Fibroblast of the conjunctiva (primary cell): ENCODE measurements at regions not wholly inside any gene's neighbourhood (a gene's known extent, or its start where the extent isn't known, plus 50 kb on each side); places are given as distances from the start of the nearest gene placed in this dataset.

Experiments used
- DNase-seq: peaks from one replicate; pipeline ENCODE4 v3.0.0-alpha.2; 2010; ENCODE audit warnings: low read depth

DNA sequence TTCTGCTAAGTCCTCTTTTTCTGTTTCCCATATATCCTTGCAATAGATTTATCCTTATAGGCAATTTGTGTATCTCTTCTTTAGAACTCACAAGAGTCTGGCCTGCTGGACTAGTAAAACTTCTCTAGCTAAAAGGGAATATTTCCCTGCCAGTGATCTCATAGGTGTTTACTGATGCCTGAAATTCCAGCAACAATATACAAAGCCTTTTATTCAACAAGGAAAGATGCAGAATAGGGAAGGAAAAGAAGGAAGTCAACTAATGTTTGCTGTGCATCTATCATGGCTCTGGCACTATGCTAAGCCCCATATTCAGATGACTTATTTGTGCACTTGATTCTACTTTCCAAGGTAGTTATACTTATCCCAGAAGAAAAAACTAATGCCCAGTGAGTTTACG lies 160.0 kb upstream of the DMRTA1 start:
- DNase-seq: no peak

DNA sequence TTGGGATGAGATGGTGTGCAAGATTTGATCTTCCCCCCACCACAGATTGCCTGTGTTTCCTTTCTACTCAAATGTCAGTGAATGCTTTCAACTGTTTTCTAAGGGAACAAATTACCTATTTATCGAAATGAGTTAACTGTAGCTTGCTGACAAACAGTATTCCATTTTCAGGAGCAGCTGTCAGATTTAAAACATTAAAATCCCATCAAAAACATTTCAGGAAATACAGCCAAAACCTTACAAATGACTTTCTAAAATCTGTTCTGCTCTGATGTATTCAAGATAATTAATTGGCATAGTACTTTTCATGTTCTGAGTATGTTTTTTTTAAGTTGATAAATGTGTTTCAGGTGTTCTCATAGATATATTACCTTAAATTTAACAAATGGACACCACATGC lies 158.0 kb upstream of the DMRTA1 start:
- DNase-seq: no peak

DNA sequence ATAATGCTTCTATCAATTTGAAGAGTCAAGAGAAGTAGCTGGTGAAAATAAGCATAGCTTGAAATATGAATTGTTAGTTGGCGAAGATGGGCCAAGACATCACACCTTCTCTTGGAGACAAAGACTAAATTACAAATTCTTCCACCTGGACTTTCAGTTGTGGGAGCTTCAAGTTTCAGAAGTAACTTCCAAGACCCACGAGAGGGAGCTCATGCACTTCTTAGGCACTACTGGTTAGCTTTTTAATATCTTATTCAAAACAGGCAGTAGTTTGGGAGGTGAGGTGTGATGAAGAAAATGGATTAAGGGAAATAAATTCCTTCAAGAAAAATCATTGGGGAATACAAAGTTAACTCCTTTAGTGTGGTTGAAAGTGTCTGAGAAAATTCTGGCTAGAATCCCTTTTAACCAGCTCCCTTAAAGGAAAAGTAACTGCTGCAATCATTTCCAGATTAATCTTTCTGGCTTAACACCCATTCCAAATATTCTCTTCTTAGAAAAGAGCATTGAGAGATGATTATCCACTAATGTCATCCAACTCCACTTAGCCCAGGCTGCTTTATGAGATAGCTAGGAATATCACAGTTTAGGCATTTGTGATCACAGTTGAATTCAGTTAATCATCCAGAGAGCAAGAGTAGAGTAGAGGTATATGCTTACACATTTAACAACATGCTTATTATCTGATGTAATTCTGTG lies 139.5 kb upstream of the DMRTA1 start:
- peak; percentile 56 for DNase-seq

DNA sequence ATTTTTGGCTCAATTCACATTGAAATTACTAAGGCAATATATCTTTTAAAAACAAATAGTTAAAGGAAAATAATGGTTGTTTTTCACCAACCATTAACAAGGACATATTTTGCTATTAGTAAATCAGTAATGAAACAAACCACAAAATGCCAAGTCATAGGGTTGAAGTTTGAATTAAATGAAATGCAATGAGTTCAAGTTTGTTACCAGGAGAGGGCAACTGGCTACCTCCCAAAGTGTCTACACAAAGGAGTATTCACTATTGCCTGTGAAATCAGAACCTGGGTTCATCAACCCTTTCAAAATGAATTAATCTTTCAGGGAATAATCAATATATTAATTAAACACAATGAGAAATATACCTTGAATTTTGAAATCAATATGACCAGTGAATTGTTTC lies 138.4 kb upstream of the DMRTA1 start:
- no peak for DNase-seq

DNA sequence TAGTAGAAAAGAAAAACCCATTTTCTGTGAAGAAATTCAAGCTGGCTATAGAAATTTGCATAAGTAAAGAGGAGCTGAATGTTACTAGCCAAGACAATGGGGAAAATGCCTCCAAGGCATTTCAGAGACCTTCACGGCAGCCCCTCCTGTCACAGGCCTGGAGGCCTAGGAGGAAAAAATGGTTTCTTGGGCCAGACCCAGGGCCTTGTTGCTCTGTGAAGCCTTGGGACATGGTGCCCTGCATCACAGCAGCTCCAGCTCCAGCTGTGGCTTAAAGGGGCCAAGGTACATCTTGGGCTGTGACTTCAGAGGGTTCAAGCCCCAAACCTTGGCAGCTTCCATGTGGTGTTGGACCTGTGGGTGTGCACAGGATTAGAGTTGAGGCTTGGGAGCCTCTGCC lies 130.0 kb upstream of the DMRTA1 start:
- no peak for DNase-seq

DNA sequence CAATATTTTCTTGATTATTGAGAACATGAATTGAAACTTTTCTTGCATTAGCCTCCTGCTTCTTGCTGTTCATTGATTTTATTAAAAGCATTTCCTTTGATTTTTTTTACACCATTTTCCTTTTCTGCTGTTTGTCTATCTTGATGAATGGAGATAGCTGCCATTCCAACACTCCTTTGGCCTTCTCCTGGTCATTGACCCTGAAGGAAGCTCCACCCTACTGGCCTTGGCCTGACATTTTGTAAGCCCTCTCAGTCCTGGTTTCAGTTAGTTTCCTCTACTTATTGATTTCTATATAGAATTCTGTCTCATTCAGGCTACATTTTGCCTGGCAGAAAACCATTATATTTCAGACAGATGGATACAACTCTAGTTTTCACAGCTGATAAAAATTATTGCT lies 115.1 kb upstream of the DMRTA1 start:
- no peak for DNase-seq

DNA sequence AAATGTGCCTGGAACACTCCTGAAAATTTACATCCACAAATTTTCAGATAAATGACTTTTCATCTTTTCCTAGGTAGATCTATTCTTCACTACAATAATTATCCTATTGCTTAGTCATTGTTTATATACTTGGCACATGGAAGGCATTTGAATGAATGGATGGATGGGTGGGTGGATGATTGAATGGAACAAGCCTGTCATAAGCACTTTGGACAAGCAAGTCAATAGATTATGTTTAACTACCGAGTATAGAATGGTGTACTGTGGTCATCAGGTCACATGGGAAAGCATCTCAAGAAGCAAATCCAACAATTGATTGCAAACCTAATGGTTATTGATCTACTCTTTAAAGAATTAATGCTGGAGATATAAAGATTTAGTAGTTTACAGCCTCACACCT lies 114.4 kb upstream of the DMRTA1 start:
- DNase-seq: no peak

DNA sequence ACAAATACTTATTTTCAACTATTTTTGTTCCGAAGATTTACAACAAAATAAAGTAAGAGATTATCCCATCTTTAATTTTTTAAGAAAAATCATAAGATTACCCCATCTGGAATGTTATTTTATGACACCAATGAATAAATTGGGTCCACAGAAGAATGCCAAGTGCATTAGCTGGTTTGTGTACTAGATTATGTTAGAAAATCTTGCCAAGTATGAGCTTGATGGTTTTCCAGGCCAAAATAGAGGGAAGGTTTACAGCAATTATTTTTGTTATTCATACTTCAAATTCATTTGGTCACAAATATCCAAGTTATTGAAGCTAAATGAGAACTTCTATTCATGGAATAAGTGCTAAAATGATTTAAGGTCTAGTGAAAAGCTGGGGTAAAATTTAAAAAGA lies 109.4 kb upstream of the DMRTA1 start:
- DNase-seq: no peak

DNA sequence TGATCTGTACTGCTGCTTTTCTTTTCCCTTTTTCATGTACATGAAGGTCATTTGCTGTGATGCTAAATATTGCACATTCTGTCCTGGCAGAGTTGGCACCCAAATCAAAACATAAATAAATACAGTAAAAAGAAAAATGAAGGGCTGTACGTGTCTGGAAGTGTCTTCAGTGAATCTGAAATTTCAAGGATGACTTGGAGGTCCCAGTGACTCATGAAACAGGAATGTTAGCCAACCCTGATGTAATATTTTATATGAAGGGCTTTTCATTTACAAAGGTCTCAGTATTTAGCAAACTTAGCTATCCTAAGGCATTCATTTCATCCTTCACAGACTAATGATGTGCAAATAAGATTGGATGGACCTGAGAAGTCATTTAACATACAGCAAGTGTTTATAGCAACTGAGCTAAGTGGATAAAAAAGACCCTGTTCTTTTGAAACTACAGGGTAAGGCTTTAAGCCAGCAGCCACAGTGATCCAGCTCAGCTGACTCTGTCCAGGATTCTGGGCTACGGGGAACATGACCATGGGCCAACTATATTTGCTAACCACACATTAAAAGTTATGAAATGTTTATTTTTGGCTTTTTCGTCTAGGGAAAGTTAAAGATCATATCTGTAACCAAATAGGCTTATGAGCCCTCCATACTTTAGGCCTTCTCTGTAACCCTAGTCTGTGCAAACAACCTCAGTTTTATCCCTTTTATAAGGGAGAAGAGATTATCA lies 104.0 kb upstream of the DMRTA1 start:
- peak; percentile 40 for DNase-seq

DNA sequence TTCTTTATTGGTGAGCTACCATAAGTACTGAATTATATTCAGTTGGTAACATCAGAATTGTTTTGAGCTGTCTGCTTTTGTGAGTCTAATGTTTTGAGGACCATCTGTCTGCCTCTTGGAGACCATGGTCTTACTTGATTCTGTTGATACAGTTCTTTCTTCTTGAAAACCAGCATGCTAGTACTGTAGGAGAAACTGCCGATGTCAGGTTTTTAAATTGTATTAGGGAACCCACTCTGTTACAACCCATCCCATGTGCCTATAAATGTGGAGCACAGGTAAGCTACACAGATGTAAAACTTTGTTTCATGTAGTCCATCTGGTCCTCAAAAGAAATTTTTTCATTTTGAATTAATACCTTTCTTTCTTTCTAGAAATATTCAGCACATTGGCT lies 103.4 kb upstream of the DMRTA1 start:
- DNase-seq: no peak

DNA sequence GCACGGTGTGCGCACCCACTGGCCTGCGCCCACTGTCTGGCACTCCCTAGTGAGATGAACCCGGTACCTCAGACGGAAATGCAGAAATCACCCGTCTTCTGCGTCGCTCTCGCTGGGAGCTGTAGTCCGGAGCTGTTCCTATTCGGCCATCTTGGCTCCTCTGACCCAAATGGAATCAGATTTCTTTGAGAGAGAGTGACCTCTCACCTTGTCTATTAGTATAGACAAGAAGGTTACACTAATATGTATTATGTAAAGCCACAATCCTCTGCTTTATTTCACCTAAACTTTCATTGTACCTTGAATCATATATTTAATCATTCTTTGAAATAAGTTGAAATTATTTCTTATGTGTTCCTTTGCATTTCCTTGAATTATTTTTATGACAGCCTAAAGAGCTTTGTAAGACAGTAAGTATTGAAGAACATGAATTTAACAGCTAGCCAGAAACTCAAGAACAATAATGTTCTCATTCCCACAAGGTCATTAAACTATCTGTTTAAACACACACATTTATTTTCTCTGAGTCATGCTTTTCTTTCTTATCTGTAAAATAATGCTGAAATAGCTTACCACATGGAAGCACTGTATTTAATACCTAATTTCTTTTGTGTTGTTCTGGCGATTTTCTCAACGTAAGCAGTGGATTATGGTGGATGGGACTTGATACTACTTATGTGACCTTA lies 91.8 kb upstream of the DMRTA1 start:
- DNase-seq: no peak

DNA sequence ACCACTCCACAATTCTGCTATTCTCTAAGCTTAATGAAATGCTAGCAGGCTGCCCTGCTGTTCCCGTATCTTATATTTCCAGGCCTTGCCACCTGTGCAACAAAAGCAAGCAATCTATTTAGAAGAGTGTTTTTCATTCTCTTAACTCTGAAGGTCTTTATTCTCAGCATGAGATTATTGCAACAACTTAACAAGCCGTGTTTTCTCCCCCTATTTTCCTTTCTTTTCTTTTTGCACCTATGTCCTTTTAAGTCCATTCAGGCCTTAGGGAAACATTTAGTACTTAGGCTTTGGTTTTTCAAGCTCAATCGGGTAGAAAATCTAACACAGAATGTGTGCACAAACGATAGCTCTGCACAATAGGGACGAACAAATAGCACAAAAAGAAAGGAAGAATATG lies 89.6 kb upstream of the DMRTA1 start:
- DNase-seq: no peak

DNA sequence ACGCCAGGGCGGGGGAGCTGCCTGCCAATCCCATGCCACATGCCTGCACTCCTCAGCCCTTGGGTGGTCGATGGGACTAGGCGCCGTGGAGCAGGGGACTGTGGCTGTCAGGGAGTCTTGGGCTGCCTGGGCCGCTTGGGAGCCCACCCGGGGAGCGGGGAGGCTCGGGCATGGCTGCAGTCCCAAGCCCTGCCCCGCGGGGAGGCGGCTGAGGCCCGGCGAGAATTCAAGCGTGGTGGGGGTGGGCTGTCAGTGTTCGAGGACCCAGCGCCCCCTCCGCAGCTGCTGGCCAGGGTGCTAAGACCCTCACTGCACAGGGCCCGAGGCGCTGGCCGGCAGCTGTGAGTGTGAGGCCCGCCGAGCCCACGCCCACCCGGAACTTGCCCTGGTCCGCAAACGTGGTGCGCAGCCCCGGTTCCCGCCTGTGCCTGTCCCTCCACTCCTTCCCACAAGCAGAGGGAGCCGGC lies 83.2 kb upstream of the DMRTA1 start:
- DNase-seq: no peak

DNA sequence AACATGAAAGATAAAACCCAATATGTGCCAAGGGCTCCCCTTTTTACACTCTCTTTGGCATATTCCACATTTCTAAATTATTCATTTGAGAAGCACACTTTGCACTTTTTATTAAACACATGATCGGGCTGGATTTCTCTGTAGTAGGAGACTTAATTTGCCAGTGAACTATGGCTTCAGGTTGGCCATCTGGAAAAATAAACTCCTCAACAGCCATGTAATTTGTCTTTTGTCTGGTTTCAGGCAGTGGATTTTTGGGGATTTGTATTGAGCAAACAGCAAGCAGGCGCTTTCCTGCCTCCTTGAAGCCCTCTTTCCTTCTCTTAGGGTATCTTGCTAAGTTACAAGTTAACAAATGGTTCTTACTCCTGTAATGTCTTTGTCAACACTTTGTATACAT lies 73.0 kb upstream of the DMRTA1 start:
- no peak for DNase-seq

DNA sequence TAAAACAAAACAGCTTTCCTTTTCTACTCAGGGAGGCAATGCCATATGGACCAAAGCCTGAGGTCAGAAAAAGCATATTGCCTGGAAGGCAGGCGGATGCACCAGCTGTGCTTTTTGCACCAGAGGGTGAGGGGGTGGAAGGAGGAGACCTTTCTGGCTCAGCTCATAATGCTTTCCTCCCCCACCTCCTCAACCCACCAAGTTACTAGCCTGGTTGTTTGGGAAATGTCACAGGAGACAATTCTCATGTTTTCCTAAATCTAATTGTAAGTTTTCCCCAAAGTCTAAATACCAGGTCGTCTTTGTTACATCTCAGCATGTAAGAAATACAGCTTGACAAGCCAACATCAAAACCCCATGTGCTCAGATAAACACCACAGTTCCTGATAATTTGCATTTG lies 72.6 kb upstream of the DMRTA1 start:
- DNase-seq: no peak

DNA sequence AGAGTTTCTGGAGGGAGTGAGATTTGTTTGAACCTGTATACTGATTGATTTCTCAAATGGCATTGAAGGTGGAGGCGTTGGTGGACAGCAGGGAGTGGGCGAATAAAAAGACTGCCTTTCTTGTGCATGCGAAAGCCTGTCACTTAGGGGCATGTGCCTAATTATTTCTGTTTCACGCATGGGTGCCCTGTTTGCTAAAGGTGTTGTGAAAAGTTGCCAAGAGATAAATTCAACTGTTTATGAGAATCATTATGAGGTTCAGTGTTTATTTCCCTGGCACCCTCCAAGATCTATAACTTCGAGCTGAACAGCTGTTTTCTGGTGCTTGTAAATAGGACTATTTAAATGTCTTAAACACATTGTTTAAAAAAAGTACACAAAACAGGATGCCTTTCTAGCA lies 67.4 kb upstream of the DMRTA1 start:
- no peak for DNase-seq

DNA sequence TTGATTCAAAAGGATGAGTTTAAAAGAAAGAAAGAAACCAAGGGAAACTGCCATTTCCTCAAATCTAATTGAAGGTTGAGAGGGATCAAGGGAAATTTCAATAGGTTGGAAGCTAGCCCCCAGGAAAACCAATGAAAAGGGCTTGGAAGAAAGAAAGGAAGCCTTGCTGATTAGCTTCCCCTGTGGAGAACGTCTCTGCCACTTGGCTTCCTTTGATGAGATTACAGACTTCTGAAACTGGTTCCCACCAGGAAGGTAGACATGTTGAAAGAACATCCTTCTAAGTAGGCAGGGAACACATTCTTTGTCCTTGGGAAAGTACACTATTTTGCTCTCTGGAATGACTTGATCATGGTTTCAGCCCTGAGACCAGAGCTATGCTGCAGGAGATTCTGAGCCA lies 65.5 kb upstream of the DMRTA1 start:
- no peak for DNase-seq

DNA sequence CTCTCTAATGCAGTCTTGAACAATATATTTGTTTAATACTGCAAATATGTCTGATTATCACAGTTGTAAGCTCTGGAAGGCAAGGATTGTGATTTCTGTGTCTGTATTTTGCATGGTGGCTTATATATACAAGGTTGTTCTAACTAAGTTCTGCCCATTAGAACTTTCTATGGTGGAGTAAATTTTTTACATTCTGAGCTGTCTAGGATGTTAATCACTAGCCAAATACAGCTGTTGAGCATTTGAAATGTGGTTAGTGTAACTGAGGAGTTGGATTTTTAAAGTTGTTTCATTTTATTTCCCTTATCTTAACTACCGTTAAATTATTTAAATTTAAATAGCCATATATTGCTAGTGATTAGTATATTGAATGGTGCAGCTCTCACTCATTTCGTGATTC lies 64.3 kb upstream of the DMRTA1 start:
- DNase-seq: no peak

DNA sequence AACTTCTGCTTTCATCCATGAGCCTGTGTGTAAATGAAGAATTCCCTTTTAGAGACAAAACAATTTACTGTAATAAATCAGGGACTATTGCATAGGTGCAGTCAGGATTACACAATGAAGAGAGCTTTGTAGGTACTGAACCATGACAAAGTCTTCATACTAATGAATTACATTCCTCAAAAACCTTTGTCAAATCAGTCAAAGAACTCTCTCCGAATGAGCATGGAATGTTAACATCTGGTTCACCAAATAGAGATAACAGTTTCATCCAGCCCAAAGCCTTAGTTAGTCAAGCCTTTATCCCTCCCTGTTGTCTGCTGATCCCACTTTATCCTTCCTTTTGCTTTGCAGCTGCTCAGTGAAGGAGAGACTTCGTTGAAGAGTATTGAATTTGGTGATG lies 62.9 kb upstream of the DMRTA1 start:
- DNase-seq: no peak

DNA sequence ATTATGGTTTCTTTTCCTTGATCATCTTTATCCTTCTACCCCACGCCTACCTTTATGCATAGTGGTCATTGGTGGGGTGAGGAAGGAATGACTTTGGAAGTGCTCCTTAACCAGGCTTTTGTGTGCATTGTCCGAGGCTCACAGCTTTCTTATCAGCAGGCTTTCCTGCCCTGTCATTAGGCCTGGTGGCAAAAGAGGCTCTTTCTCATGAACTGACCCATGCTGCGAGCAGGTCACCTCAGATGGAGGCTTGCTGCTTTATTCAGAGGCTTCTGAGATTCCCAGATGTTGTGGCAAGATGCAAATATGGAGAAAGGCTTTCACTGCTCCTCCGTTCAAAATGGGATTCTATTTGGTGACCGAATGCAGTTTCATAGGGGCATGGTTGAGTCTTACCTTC lies 57.4 kb upstream of the DMRTA1 start:
- no peak for DNase-seq

DNA sequence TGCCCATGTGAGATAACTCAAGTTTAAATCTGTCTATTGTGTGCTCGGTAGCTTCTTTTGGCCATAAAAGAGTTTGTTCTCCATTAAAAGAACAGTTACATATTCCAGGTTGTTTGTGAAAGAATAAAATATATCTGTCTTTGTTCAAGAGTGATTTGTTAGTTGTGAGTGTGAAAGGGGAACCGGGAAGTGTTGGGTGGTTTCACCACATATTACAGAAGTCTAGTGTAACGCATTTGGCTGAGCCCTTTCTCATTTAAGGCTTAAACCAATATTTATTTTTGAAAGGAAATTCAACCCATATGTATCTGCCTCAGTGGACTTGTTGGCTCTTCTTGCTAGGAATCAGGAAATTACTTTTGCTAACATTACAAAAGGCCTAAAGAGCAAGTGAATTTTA lies 54.1 kb upstream of the DMRTA1 start:
- DNase-seq: no peak

DNA sequence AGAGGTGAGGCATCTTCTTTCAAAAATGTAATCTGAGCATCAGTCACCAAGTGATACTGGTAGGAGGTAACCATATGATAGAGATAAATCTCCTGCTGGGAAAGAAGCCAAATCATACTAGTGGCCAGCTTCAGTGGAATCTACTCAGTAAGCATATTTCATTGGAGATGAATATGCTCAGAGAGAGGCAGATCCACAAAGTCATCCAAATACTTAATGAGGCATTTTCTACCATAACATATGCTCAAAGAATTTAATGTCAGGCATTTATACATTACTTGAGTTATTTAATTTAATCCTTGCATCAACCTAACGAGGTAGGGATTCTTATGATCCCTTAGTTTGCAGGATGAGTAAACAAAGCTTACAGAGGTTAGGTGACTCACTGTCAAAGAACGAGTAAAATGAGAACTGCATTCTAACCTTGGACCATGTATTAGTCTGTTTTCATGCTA lies 50.9 kb upstream of the DMRTA1 start:
- DNase-seq: no peak
